Endothelial cell (in vitro differentiated cells): ENCODE measurements at regions not wholly inside any gene's neighbourhood (a gene's known extent, or its start where the extent isn't known, plus 50 kb on each side); places are given as distances from the start of the nearest gene placed in this dataset.

ENCODE experiments used
- DNase-seq: peaks from one replicate; pipeline ENCODE4 v3.0.0; 2021; ENCODE audit warnings: low spot score
- H3K27ac Mint-ChIP-seq: one replicate; pipeline ENCODE4 v1.8.0; 2021; ENCODE audit warnings: mixed read lengths, inconsistent platforms; ENCODE audit not compliant: unreplicated experiment
- H3K27me3 Mint-ChIP-seq: one replicate; pipeline ENCODE4 v1.8.0; 2021; ENCODE audit warnings: mild to moderate bottlenecking, moderate library complexity, mixed read lengths, inconsistent platforms; ENCODE audit not compliant: unreplicated experiment
- H3K36me3 Mint-ChIP-seq: one replicate; pipeline ENCODE4 v1.8.0; 2021; ENCODE audit warnings: mild to moderate bottlenecking, low read depth, mixed read lengths, inconsistent platforms; ENCODE audit not compliant: unreplicated experiment
- H3K4me1 Mint-ChIP-seq: one replicate; pipeline ENCODE4 v1.8.0; 2021; ENCODE audit warnings: mild to moderate bottlenecking, mixed read lengths, inconsistent platforms; ENCODE audit not compliant: unreplicated experiment
- H3K4me3 Mint-ChIP-seq: one replicate; pipeline ENCODE4 v1.8.0; 2021; ENCODE audit warnings: mild to moderate bottlenecking, mixed read lengths, inconsistent platforms; ENCODE audit not compliant: unreplicated experiment
- H3K9me3 Mint-ChIP-seq: one replicate; pipeline ENCODE4 v1.8.0; 2021; ENCODE audit warnings: mixed read lengths, inconsistent platforms; ENCODE audit not compliant: unreplicated experiment
- TF ChIP-seq, protein P1 (sequence below): fragments of 200-600 bp; sonication (generic); IDR thresholded peaks from one replicate; pipeline ENCODE4 v1.5.0; 2021; ENCODE audit warnings: antibody characterized with exemption; ENCODE audit not compliant: unreplicated experiment

DNA sequence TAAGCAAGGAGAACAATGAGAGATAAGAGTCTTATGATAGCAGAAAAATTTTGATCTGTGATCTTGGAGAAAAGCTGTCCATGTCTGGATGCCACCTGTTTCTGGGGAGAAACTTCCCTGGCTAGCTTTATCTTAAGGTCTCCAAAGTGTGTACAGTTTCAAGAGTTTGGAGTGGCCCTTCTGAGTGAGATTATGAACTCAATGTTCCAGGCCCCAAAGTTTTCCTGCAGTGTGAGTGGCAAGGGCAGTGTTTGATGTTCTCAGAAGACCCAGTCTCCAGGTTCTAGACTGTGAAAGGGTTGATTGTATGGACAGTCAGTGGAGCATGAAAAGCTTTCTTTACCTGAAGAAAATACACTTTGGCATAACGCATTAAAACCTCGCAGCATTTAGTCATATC, 121.7 kb downstream of the OLIG3 start:
- Mint-ChIP-seq H3K4me3 (no peak overlapping the region), H3K27ac (no peak overlapping the region), H3K27me3 (no peaks in the 10 kb centered on the region), H3K36me3 (no peaks in the 10 kb centered on the region), H3K9me3 (no peaks in the 10 kb centered on the region), H3K4me1 (no peaks in the 10 kb centered on the region)
- TF ChIP-seq, protein P1, sequence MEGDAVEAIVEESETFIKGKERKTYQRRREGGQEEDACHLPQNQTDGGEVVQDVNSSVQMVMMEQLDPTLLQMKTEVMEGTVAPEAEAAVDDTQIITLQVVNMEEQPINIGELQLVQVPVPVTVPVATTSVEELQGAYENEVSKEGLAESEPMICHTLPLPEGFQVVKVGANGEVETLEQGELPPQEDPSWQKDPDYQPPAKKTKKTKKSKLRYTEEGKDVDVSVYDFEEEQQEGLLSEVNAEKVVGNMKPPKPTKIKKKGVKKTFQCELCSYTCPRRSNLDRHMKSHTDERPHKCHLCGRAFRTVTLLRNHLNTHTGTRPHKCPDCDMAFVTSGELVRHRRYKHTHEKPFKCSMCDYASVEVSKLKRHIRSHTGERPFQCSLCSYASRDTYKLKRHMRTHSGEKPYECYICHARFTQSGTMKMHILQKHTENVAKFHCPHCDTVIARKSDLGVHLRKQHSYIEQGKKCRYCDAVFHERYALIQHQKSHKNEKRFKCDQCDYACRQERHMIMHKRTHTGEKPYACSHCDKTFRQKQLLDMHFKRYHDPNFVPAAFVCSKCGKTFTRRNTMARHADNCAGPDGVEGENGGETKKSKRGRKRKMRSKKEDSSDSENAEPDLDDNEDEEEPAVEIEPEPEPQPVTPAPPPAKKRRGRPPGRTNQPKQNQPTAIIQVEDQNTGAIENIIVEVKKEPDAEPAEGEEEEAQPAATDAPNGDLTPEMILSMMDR = no peak
- no peak for DNase-seq

DNA sequence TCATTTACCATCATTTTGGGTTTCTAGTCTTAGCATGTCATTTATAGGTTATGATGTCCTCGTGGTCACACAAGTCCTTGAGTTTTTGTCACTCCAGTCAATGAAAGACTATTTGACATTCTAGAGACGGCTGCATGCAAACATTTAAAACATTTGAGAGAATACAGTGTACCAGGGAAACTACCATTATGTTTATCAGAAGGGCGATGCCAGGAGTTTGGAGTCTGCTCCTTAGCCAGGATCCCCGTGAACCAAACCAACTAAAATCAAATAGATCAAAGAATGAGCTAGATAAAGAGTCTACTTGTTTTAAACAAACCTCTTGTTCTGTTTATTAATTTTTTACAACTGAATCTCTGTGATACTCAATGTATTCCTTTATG, 122.6 kb downstream of the OLIG3 start:
- H3K27me3 Mint-ChIP-seq = no peaks in the 10 kb centered on the region
- TF ChIP-seq, protein P1 = no peak
- H3K4me3 Mint-ChIP-seq = no peak overlapping the region
- no peaks in the 10 kb centered on the region for H3K36me3 Mint-ChIP-seq
- no peak for DNase-seq
- H3K9me3 Mint-ChIP-seq = no peaks in the 10 kb centered on the region
- H3K4me1 Mint-ChIP-seq = no peaks in the 10 kb centered on the region
- no peak overlapping the region for H3K27ac Mint-ChIP-seq

DNA sequence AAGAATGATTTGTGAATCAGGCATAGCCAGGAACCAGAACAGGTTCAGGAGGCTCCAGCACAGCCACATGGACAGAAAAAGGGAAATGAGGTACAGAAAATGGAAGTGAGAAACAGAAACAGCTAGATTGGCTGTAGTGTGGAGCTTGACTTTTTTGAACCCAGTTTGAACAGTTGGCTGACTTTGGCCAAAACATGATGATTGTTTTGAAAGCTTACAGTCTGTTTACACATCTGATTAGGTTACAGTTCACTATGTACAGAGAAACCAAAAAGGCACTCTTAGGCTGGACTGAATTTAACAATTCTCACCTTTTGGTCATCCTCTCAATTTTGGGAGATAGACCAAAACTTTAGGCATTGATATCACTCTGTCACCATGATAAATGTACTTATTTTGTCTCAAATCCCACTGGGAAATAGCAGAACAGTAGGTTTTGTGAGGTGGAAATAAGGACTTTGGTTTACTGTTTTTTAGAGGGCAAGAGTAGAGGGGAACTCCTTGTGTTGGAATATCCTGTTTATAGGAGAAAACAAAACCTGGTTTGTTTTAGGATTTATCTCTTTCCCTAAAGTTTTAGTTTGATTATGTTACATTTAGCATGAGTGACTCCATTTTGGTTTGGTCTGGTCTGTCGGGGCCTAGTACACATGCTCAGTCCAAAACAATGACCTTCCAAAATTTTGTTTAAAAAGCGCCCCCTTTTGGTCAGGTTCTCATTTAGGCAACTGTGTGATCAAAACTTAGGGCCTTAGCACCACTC, 123.1 kb downstream of the OLIG3 start:
- Mint-ChIP-seq H3K27ac (no peak overlapping the region), H3K36me3 (no peaks in the 10 kb centered on the region), H3K4me3 (no peak overlapping the region), H3K27me3 (no peaks in the 10 kb centered on the region), H3K4me1 (no peaks in the 10 kb centered on the region), H3K9me3 (no peaks in the 10 kb centered on the region)
- no peak for DNase-seq
- TF ChIP-seq, protein P1 = no peak

DNA sequence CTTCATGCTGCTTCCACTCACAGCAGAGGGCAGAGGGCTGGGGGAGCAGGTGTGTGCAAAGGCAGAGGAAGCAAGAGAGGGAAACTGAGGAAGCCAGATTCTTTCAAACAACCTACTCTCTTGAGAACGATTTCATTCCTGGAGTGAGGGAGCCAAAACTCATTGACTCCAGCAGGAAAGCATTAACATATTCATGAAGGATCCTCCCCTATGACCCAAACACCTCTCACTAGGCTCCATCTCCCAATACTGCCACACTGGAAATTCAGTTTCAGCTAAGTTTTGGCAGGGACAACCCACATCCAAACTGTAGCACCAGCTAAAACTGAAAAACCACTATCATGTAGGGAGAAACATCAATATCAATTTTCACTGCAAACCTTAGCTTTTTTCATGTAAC, 125.1 kb downstream of the OLIG3 start:
- H3K27ac Mint-ChIP-seq = no peak overlapping the region
- no peaks in the 10 kb centered on the region for H3K36me3 Mint-ChIP-seq
- H3K4me3 Mint-ChIP-seq = no peak overlapping the region
- no peak for DNase-seq
- H3K27me3 Mint-ChIP-seq = no peaks in the 10 kb centered on the region
- H3K4me1 Mint-ChIP-seq = no peaks in the 10 kb centered on the region
- TF ChIP-seq, protein P1 = no peak
- no peaks in the 10 kb centered on the region for H3K9me3 Mint-ChIP-seq

DNA sequence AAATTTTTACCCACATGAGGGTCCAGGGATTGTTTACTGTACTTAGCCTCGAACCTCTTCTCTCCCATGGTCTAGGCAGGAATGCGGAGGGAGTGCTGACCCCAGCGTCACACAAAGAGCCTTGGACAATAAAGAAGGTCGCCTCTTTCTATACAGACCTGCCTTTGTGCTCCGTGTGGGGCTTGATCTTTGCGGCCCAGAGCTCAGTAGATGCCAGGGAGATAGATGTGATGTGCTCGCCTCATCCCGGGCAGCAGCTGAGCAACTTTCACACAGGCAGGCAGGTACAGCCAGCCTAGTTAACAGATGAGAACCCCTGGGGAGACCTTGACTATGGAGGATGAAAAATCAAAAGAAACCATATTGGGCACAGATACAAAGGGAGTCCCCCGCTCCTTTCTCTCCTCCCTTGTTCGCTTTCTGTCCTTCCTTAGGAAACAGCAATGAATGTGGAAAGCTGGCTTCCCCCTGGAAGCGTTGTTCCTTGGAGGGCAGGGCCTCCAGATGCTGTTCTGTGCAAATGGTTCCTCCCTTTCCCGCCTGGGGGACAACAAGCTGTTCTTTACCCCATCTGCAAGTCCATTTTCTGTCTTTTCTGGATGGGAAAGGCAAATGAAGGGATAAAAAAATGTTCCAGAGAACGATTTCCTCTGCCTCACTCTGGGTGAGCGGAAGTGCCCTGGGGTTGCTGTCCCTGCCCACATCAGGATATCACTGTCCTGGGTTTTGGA, 128.3 kb downstream of the OLIG3 start:
- H3K27me3 Mint-ChIP-seq = peaks cover 2% of the 10 kb centered on the region
- DNase-seq = no peak
- no peaks in the 10 kb centered on the region for H3K9me3 Mint-ChIP-seq
- H3K4me3 Mint-ChIP-seq = no peak overlapping the region
- no peak overlapping the region for H3K27ac Mint-ChIP-seq
- TF ChIP-seq, protein P1 = no peak
- H3K36me3 Mint-ChIP-seq = no peaks in the 10 kb centered on the region
- no peaks in the 10 kb centered on the region for H3K4me1 Mint-ChIP-seq
